ENCODE measurements at regions not wholly inside any gene's neighbourhood (a gene's known extent, or its start where the extent isn't known, plus 50 kb on each side); places are given as distances from the start of the nearest gene placed in this dataset.
A peak's percentile ranks its signal among the peaks of the same experiment; 100 is the strongest.

- in situ Hi-C loops (cut with MboI; ENCODE audit: low pct_unique_long_range_greater_than_20kb, low sequenced_read_pairs, unreplicated experiment) = loop anchor here (5.0 kb wide), 1 partner anchor 39 kb away; no protein-coding TSS in a partner anchor
- TF ChIP-seq, protein P1, sequence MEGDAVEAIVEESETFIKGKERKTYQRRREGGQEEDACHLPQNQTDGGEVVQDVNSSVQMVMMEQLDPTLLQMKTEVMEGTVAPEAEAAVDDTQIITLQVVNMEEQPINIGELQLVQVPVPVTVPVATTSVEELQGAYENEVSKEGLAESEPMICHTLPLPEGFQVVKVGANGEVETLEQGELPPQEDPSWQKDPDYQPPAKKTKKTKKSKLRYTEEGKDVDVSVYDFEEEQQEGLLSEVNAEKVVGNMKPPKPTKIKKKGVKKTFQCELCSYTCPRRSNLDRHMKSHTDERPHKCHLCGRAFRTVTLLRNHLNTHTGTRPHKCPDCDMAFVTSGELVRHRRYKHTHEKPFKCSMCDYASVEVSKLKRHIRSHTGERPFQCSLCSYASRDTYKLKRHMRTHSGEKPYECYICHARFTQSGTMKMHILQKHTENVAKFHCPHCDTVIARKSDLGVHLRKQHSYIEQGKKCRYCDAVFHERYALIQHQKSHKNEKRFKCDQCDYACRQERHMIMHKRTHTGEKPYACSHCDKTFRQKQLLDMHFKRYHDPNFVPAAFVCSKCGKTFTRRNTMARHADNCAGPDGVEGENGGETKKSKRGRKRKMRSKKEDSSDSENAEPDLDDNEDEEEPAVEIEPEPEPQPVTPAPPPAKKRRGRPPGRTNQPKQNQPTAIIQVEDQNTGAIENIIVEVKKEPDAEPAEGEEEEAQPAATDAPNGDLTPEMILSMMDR (IDR thresholded peaks at IDR 0.05; ENCODE audit: extremely low read depth, insufficient read depth, missing control alignments) = no peak
- no peak for DNase-seq (ENCODE audit: low spot score)
Measured at GRCh38 chr3:152516216-152516615, 247.5 kb downstream of the MBNL1 start.

DNA sequence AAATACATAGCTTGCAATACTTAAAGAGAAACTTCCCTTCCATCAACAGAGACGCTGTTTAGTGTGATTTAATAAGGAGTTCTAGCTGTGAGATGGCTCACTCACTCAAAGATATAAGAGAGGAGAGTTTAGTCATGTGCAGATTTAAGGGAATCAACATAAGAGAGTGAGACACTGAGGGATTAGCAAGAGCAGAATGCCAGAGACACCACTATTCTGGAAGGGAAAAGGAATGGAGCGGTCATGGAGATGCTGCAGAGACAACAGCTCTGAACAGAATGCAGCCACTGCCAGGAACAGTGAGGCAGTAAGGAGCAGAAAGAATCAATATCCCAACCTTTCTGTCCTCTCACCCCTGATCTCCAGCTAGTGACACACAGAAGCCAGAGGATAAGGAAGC lies 248.8 kb downstream of the MBNL1 start:
- in situ Hi-C loops (cut with MboI; ENCODE audit: low pct_unique_long_range_greater_than_20kb, low sequenced_read_pairs, unreplicated experiment) = loop anchor here (5.0 kb wide), 1 partner anchor 40 kb away; no protein-coding TSS in a partner anchor

DNA sequence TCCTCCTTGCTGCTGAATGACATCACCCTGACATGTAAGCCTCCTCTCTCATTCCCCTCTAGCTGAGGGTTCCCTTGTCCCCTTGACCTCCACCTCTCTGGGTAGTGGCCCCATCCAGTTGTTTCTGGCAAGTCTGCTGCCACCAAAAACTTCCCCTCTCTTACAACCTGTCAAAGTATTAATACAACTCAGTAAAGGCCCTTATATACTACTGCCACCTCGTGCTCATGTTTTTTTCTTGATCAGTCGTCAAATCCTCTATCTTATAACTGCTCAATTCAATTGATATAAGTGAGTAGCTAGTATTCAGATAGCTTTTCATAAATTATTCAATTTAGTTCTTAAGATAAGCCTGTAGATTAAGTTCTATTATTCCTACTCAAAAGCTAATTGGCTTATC lies 249.6 kb downstream of the MBNL1 start:
- in situ Hi-C loops (cut with MboI; ENCODE audit: low pct_unique_long_range_greater_than_20kb, low sequenced_read_pairs, unreplicated experiment) = loop anchor here (5.0 kb wide), 1 partner anchor 41 kb away; no protein-coding TSS in a partner anchor
- no peak for DNase-seq (ENCODE audit: low spot score)
- TF ChIP-seq, protein P1 (IDR thresholded peaks at IDR 0.05; ENCODE audit: extremely low read depth, insufficient read depth, missing control alignments) = peak; percentile 24

More for the DNA sequence above, 248.8 kb downstream of the MBNL1 start:
- TF ChIP-seq, protein P1 (IDR thresholded peaks at IDR 0.05; ENCODE audit: extremely low read depth, insufficient read depth, missing control alignments) = no peak
- no peak for DNase-seq (ENCODE audit: low spot score)

DNA sequence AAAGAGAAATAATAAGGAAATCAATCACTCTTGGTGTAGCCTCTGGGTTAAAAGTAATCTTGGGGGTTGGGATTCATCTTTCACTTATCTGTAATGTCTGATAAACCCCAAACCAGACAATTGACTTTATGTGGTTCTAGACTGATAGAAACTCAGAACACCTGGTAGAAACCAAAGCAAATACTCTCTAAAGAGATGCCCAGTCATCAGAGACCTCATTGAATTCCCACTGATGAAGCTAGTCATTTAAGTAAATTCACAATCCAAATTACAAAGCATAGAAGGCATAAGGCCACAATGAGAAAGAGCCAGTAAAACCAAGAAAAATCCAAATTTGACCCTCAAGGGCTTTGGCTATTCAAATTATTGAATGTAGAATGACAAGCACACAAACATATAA lies 250.6 kb downstream of the MBNL1 start:
- TF ChIP-seq, protein P1 (IDR thresholded peaks at IDR 0.05; ENCODE audit: extremely low read depth, insufficient read depth, missing control alignments) = no peak
- in situ Hi-C loops (cut with MboI; ENCODE audit: low pct_unique_long_range_greater_than_20kb, low sequenced_read_pairs, unreplicated experiment) = loop anchor here (5.0 kb wide), 1 partner anchor 42 kb away; no protein-coding TSS in a partner anchor
- no peak for DNase-seq (ENCODE audit: low spot score)

DNA sequence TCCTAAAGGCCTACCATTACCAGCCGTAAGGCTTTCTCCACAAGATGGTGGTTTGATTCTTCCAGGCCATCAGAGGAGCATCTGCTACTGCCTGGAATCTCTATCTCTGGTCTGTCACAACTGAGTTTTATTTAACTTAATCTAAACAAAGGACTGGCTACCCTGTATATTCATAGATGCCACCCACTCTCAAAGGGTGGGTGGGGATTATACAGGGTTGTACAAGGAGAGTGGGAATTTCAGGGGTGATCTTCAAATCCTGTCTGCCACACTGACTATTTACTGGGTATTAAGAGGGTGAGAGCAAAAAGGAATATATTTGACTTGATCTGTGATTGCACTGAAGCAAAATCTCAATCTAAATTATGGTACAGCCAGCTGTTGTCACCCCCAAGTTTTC lies 253.3 kb downstream of the MBNL1 start:
- in situ Hi-C loops (cut with MboI; ENCODE audit: low pct_unique_long_range_greater_than_20kb, low sequenced_read_pairs, unreplicated experiment) = no loop called here
- DNase-seq (ENCODE audit: low spot score) = no peak
- TF ChIP-seq, protein P1 (IDR thresholded peaks at IDR 0.05; ENCODE audit: extremely low read depth, insufficient read depth, missing control alignments) = no peak

DNA sequence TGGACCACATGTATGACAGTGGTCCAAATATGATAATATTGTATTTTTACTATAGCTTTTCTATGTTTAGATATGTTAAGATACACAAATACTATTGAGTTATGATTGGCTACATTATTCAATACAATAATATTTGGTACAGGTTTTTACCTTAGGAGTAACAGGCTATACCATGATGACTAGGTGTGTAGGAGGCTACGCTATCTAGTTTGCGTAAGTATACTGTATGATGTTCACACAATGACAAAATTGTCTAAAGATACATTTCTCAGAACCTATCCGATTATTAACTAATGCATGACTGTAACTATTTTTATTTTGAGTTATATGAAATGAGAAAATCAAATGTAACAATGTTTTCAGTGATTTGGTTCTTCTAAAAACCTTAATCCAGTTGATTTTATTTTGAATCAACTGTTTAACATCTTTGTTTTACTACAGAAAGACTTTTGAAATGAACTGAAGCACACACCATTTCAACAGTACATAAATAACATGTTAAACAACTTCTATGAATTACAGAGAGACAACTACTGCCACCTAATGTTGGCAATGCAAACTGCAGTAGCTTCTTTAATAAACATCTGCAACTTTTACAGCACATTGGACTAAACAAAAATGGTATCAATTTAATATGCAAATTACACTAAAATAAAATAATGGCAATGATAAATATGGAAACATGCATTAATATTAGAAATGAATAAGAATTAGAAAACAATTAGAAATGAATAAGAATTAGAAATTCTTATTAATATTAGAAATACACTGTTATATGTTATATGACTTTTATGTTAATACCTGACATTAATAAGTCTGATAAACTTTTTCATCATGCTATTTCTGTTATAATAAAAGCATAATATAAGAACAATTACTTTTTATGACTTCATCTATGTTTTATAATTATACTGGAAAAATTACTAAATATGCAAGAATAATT lies 255.7 kb downstream of the MBNL1 start:
- in situ Hi-C loops (cut with MboI; ENCODE audit: low pct_unique_long_range_greater_than_20kb, low sequenced_read_pairs, unreplicated experiment) = no loop called here
- DNase-seq (ENCODE audit: low spot score) = peak; percentile 23
- TF ChIP-seq, protein P1 (IDR thresholded peaks at IDR 0.05; ENCODE audit: extremely low read depth, insufficient read depth, missing control alignments) = peak; percentile 68
